LNCaP clone FGC (cell line): ENCODE measurements at regions not wholly inside any gene's neighbourhood (a gene's known extent, or its start where the extent isn't known, plus 50 kb on each side); places are given as distances from the start of the nearest gene placed in this dataset.
A peak's percentile ranks its signal among the peaks of the same experiment; 100 is the strongest.

ENCODE experiments used
- DNase-seq: peaks from one replicate; pipeline ENCODE4 v3.0.0-alpha.2; 2011; ENCODE audit warnings: low read depth
- H3K4me3 ChIP-seq: 2 replicates; pipeline ENCODE4 v1.5.1; 2011; ENCODE audit warnings: mild to moderate bottlenecking, low read depth, low read length, control low read depth
- TF ChIP-seq, protein P1 (sequence below): IDR thresholded peaks from 2 replicates; pipeline ENCODE4 v1.5.1; 2012; ENCODE audit warnings: mild to moderate bottlenecking; ENCODE audit not compliant: control insufficient read depth, insufficient read depth; ENCODE audit errors: extremely low read depth

DNA sequence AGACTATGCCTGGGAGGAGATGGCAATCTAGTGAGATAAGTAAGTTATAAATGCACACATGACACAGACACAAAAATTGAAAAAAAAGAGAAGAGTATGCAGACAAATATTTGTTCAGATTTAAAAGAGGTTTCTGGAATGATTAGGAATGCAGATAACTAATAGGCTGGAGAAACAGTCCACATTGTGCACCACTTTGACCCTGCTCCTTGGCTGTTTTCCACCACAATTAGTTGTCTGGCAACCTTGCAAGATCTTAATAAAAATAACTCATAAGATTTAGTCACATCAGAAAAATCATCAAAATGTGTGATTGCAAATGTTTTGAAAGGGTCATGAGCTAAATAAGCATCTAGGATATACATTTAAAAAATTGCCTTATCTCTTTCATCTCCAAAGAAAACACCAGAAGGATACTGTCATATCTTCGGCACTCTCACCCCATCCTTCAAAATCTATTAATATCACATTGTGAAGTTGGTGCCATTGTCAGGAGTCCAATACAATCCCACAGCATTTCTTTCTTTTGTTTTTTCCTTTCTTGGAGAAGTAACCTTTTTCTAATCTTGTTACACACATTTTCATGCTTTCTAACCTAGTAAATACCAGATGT is 153.7 kb upstream of the KCNMB2 start:
- DNase-seq, result peak; percentile 76
- H3K4me3 ChIP-seq, result no peak overlapping the region
- TF ChIP-seq, protein P1, sequence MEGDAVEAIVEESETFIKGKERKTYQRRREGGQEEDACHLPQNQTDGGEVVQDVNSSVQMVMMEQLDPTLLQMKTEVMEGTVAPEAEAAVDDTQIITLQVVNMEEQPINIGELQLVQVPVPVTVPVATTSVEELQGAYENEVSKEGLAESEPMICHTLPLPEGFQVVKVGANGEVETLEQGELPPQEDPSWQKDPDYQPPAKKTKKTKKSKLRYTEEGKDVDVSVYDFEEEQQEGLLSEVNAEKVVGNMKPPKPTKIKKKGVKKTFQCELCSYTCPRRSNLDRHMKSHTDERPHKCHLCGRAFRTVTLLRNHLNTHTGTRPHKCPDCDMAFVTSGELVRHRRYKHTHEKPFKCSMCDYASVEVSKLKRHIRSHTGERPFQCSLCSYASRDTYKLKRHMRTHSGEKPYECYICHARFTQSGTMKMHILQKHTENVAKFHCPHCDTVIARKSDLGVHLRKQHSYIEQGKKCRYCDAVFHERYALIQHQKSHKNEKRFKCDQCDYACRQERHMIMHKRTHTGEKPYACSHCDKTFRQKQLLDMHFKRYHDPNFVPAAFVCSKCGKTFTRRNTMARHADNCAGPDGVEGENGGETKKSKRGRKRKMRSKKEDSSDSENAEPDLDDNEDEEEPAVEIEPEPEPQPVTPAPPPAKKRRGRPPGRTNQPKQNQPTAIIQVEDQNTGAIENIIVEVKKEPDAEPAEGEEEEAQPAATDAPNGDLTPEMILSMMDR, result no peak

DNA sequence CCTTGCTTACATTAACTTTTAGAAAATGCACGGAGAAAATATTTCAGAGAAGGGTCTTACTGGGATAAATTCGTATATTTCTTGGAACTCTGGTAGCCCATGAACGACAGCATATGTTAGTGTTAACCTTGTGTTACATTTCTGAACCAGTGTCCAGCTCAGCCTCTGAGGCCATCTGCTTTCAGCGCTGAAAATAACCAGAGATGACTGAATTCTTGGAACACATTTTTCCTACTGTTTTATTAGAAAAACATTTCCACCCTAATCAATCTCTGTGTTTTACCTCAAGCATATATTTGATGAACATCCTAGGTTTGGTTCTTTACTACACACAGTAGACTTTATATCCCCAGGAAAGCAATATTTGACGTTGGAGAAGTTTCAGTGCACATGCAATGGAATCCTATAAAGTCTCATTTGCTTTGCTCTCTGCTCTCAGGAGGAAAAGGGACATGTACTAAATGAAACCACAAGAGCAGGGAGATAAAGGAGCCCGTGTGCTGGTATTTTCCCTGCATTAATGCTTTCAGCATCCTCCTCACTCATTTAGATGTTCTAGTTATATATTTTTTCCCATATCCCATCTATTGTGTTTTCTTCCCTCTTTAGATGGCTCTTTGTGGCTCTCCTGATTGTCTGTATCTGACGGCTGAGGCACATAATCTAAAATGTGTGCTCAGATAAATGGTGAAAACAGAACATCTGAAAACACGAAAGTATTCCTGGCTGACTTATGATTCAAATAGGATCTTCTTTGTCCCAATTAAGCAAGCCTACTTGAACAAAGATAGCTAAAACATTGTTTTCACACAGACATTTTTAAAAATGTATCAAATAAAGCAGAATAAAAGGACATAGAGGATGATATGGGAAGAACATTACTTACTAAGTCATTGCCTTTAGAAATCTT is 151.7 kb upstream of the KCNMB2 start:
- no peak for DNase-seq
- H3K4me3 ChIP-seq, result no peak overlapping the region
- TF ChIP-seq, protein P1, result no peak

DNA sequence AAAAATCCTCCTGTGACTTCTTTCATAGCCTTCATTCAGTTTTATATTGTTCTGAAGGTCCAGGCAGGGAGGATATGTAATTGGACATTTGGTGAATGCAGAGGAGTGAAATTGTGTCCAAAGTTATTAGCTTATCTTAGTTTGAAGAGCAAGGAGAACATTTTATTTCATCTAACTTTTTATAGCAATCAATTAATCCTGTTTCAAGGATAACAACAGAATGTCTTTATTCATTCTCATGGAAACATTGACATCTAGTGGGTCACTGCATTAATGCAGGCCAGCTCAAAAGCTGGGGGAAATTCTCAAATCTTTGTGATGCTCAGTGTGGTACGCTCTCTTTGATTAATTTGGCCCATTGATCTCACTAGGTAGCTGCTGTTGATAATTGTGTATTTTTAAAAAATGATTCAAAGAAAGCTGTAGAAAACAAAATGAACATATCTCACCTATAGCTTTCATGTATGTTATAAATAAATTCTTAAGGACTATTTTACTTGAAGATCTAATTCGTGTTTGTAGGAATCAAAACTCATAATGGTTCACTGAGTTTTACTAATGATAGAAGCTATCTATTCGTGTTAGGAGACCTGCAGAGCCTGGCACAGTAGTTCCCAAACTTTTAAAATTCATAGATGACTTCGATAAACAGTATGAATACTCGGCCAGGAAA is 150.8 kb upstream of the KCNMB2 start:
- H3K4me3 ChIP-seq, result no peak overlapping the region
- TF ChIP-seq, protein P1, result peak; percentile 79
- DNase-seq, result no peak

DNA sequence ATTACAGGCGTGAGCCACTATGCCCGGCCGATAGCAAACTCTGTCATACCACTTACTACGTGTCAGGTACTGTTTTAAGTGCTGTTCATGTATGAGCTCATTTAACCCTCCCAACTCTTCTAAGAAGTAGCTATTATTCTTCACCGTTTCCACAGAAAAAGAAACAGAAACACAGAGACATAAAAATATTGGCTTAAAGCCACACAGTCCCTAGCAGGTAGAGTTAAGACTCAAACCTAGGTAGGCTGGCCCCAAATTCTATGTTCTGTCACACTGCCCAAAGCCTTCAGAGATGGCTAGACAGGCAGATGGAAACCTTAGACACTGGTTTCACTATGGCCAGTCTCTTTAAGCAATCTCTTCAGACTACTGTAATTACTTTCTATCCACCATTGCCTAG is 149.8 kb upstream of the KCNMB2 start:
- TF ChIP-seq, protein P1, result no peak
- DNase-seq, result no peak
- H3K4me3 ChIP-seq, result no peak overlapping the region

GRCh38 chr3:178386880-178387279 is 149.4 kb upstream of the KCNMB2 start:
- no peak for DNase-seq
- TF ChIP-seq, protein P1, result no peak
- H3K4me3 ChIP-seq, result no peak overlapping the region

- H3K4me3 ChIP-seq, result no peak overlapping the region
- TF ChIP-seq, protein P1, result no peak
- DNase-seq, result no peak
Measured at GRCh38 chr3:178388473-178388872, 147.8 kb upstream of the KCNMB2 start.
